ENCODE measurements at regions not wholly inside any gene's neighbourhood (a gene's known extent, or its start where the extent isn't known, plus 50 kb on each side); places are given as distances from the start of the nearest gene placed in this dataset.

- TF ChIP-seq CTCF (IDR thresholded peaks at IDR 0.05 in 4 of 5, conservative IDR thresholded peaks at IDR 0.05 in 1 of 5) (no peak), POLR2A (IDR thresholded peaks at IDR 0.05) (no peak)
Measured at GRCh38 chr21:16309250-16309971, 579.6 kb downstream of the USP25 start.

Data from gastrocnemius medialis (tissue), 4 donors.